ENCODE measurements at regions not wholly inside any gene's neighbourhood (a gene's known extent, or its start where the extent isn't known, plus 50 kb on each side); places are given as distances from the start of the nearest gene placed in this dataset.

DNA sequence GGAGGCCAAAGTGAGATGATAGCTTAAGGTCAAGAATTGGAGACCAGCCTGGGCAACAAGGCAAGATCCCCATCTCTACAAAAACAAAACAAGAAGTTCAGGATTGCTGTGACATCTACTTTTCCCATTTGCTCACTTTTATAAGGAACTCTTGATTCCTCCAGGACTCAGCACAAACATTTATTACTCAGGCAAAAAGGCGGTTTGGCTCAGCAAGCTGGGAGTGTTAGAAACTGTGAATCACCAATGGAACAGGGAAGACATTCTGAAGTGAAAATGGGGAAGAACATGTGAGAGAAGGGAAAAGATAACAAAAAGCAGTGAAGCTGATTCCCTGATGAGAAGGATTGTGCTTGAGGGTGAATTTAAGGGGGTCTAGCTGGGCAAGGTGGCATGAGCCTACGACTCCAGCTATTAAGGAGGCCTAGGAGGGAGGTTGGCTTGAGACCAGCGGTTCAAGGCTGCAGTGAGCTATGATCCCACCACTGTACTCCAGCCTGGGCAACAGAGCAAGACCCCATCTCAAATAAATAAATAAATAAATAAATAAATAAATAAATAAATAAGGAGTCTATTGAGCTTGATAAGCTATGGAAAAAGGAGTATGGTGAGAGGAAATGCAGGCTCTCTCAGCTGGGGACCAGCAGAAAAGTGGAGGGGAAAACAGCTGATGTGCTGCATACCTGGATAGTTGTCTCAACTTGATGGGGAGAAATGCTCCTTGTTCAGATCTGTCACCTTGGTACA is 65.4 kb upstream of the HDDC2 start:
- no TSS peak for BruUV-seq (replicated peaks)
- Mint-ChIP-seq H3K36me3 (ENCODE audit: insufficient read depth, unreplicated experiment) (no peaks in the 10 kb centered on the region), H3K4me1 (ENCODE audit: low read depth, unreplicated experiment) (peaks cover 8% of the 10 kb centered on the region), H3K9me3 (ENCODE audit: low read depth, unreplicated experiment) (no peaks in the 10 kb centered on the region), H3K4me3 (ENCODE audit: low read depth, unreplicated experiment) (no peak overlapping the region), H3K27ac (ENCODE audit: unreplicated experiment) (no peak overlapping the region), H3K27me3 (ENCODE audit: unreplicated experiment) (peaks cover 42% of the 10 kb centered on the region)
- CTCF ChIA-PET: no interaction called here
- intact Hi-C loops (cut with micrococcal nuclease; ENCODE audit: unreplicated experiment): no loop called here
- no peak for DNase-seq
- TF ChIP-seq, protein P1, sequence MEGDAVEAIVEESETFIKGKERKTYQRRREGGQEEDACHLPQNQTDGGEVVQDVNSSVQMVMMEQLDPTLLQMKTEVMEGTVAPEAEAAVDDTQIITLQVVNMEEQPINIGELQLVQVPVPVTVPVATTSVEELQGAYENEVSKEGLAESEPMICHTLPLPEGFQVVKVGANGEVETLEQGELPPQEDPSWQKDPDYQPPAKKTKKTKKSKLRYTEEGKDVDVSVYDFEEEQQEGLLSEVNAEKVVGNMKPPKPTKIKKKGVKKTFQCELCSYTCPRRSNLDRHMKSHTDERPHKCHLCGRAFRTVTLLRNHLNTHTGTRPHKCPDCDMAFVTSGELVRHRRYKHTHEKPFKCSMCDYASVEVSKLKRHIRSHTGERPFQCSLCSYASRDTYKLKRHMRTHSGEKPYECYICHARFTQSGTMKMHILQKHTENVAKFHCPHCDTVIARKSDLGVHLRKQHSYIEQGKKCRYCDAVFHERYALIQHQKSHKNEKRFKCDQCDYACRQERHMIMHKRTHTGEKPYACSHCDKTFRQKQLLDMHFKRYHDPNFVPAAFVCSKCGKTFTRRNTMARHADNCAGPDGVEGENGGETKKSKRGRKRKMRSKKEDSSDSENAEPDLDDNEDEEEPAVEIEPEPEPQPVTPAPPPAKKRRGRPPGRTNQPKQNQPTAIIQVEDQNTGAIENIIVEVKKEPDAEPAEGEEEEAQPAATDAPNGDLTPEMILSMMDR (IDR thresholded peaks at IDR 0.05; ENCODE audit: unreplicated experiment): no peak

DNA sequence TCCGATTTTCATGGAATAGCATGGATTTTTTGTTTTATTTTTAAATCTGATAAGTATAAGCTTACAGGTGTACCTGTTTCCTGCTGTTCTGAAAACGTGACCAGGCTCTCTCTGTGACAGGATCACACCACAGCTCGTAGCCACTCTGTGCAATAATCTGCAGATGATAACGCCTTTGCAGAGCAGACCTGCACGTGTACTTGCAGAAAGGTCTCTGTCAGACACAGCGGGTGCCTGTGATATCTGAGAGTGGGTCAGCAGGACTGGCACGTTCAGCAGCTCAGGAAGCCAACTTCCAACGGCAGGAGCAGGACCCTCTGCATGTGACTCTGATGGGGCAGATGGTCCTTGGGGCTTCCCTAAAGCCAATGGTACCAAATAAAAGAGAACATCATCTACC is 68.6 kb upstream of the HDDC2 start:
- BruUV-seq (replicated peaks): no TSS peak
- H3K27me3 Mint-ChIP-seq (ENCODE audit: unreplicated experiment): peaks cover 42% of the 10 kb centered on the region
- H3K36me3 Mint-ChIP-seq (ENCODE audit: insufficient read depth, unreplicated experiment): no peaks in the 10 kb centered on the region
- DNase-seq: no peak
- no peaks in the 10 kb centered on the region for H3K4me1 Mint-ChIP-seq (ENCODE audit: low read depth, unreplicated experiment)
- TF ChIP-seq, protein P1 (IDR thresholded peaks at IDR 0.05; ENCODE audit: unreplicated experiment): no peak
- H3K9me3 Mint-ChIP-seq (ENCODE audit: low read depth, unreplicated experiment): no peaks in the 10 kb centered on the region
- no peak overlapping the region for H3K4me3 Mint-ChIP-seq (ENCODE audit: low read depth, unreplicated experiment)
- no peak overlapping the region for H3K27ac Mint-ChIP-seq (ENCODE audit: unreplicated experiment)
- CTCF ChIA-PET: no interaction called here
- intact Hi-C loops (cut with micrococcal nuclease; ENCODE audit: unreplicated experiment): no loop called here

DNA sequence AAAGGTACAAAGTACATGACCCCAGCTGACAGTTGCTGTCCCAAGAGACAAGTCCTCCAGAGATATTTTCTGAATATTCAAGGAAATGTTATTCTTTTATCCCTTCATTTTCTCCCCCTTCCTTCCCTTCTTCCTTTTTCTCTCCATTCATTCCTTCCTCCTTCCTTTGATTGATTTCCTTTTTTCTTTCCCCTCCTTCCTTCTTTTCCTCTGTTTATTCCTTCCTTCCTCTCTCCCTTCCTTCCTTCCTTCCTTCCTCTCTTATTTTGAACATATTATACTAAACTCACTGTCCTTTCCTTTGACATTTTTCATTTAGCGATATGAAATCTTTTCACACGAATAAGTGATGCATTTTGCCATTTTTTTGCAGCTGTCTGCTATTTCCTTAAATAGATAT is 73.2 kb upstream of the HDDC2 start:
- TF ChIP-seq, protein P1 (IDR thresholded peaks at IDR 0.05; ENCODE audit: unreplicated experiment): no peak
- DNase-seq: no peak
- CTCF ChIA-PET: no interaction called here
- H3K27ac Mint-ChIP-seq (ENCODE audit: unreplicated experiment): no peak overlapping the region
- no peak overlapping the region for H3K4me3 Mint-ChIP-seq (ENCODE audit: low read depth, unreplicated experiment)
- intact Hi-C loops (cut with micrococcal nuclease; ENCODE audit: unreplicated experiment): no loop called here
- H3K36me3 Mint-ChIP-seq (ENCODE audit: insufficient read depth, unreplicated experiment): no peaks in the 10 kb centered on the region
- BruUV-seq (replicated peaks): no TSS peak
- no peaks in the 10 kb centered on the region for H3K4me1 Mint-ChIP-seq (ENCODE audit: low read depth, unreplicated experiment)
- no peaks in the 10 kb centered on the region for H3K9me3 Mint-ChIP-seq (ENCODE audit: low read depth, unreplicated experiment)
- peaks cover 63% of the 10 kb centered on the region for H3K27me3 Mint-ChIP-seq (ENCODE audit: unreplicated experiment)

DNA sequence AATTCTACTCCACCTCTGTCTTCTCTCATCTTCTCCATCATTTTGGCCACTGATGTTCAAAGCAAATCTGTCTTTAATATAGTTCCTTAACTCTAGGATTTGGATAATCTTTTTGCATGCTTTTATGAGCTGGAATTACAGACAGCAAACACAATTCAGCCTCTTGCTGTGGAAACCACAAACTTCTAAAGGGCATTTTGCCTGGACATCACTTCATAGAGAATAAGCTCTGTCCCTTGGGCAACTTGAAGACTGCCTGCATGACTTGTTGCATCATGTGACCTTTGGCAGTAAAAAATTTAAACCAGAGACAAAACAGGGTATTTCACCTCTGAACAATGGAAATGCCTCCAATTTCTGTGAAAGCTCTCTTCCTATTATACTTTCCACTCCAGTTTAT is 74.1 kb upstream of the HDDC2 start:
- Mint-ChIP-seq H3K4me1 (ENCODE audit: low read depth, unreplicated experiment) (no peaks in the 10 kb centered on the region), H3K27ac (ENCODE audit: unreplicated experiment) (no peak overlapping the region), H3K36me3 (ENCODE audit: insufficient read depth, unreplicated experiment) (no peaks in the 10 kb centered on the region), H3K4me3 (ENCODE audit: low read depth, unreplicated experiment) (no peak overlapping the region), H3K9me3 (ENCODE audit: low read depth, unreplicated experiment) (no peaks in the 10 kb centered on the region), H3K27me3 (ENCODE audit: unreplicated experiment) (peaks cover 64% of the 10 kb centered on the region)
- CTCF ChIA-PET: no interaction called here
- TF ChIP-seq, protein P1 (IDR thresholded peaks at IDR 0.05; ENCODE audit: unreplicated experiment): no peak
- intact Hi-C loops (cut with micrococcal nuclease; ENCODE audit: unreplicated experiment): no loop called here
- BruUV-seq (replicated peaks): no TSS peak
- no peak for DNase-seq

Measured in Calu3 (cell line).